ENCODE measurements at regions not wholly inside any gene's neighbourhood (a gene's known extent, or its start where the extent isn't known, plus 50 kb on each side); places are given as distances from the start of the nearest gene placed in this dataset.

DNA sequence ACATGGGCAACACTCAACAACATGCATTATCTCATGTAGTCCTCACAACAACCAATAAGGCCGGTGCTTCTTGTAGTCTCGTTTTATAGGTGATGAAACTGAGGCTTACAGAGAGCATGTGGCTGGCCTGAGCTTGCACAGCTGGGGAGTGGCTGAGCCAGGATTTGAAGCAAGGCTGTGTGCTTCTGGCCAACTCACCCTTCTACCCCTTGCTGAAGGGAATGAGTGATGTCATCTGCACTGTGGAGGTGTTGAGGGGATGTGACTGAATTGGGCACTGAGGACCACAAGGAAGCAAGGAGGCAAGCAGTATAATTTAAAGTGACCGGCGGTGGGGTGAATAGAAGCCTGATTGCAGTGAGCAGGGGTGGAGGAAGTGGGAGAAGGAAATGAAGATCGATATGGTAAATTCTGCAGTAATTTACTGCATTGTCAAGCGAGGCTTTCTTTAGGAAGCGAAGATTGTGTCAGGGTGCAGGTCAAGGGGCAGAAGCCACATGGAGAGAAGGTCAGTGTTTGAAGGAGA, 62.3 kb downstream of the MINAR1 start:
- TF ChIP-seq, protein P1, sequence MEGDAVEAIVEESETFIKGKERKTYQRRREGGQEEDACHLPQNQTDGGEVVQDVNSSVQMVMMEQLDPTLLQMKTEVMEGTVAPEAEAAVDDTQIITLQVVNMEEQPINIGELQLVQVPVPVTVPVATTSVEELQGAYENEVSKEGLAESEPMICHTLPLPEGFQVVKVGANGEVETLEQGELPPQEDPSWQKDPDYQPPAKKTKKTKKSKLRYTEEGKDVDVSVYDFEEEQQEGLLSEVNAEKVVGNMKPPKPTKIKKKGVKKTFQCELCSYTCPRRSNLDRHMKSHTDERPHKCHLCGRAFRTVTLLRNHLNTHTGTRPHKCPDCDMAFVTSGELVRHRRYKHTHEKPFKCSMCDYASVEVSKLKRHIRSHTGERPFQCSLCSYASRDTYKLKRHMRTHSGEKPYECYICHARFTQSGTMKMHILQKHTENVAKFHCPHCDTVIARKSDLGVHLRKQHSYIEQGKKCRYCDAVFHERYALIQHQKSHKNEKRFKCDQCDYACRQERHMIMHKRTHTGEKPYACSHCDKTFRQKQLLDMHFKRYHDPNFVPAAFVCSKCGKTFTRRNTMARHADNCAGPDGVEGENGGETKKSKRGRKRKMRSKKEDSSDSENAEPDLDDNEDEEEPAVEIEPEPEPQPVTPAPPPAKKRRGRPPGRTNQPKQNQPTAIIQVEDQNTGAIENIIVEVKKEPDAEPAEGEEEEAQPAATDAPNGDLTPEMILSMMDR (IDR thresholded peaks at IDR 0.05; ENCODE audit: low read depth, low read length) = no peak
- TF ChIP-seq EZH2phosphoT487 (IDR thresholded peaks at IDR 0.05; ENCODE audit: low read depth) = no peak
